PFSK-1 (cell line): ENCODE measurements at regions not wholly inside any gene's neighbourhood (a gene's known extent, or its start where the extent isn't known, plus 50 kb on each side); places are given as distances from the start of the nearest gene placed in this dataset.

Experiments
- FOXP2 ChIP-seq: optimal IDR thresholded peaks from 2 replicates; pipeline ENCODE3; 2011; ENCODE audit warnings: borderline replicate concordance, control low read depth, inconsistent platforms; ENCODE audit not compliant: insufficient read depth; ENCODE audit errors: extremely low read length, extremely low read depth
- POLR2AphosphoS5 ChIP-seq: IDR thresholded peaks from 2 replicates; pipeline ENCODE4 v1.6.1; 2012; ENCODE audit warnings: low read depth, mild to moderate bottlenecking, control low read depth, low read length, moderate library complexity
- REST ChIP-seq, 2 experiments: IDR thresholded peaks; 2 replicates each; pipeline versions ENCODE4 v1.6.1 to v1.8.0; 2011 to 2012; ENCODE audit warnings: low read depth in 2 of 2, low read length in 2 of 2, control low read depth in 1 of 2, inconsistent platforms in 1 of 2, mild to moderate bottlenecking in 1 of 2, moderate library complexity in 1 of 2; ENCODE audit not compliant: insufficient read depth in 1 of 2
- SIN3A ChIP-seq: IDR thresholded peaks from 2 replicates; pipeline ENCODE4 v1.6.1; 2012; ENCODE audit warnings: mild to moderate bottlenecking, low read length, moderate library complexity, borderline replicate concordance; ENCODE audit not compliant: insufficient read depth
- TAF1 ChIP-seq: IDR thresholded peaks from 2 replicates; pipeline ENCODE4 v1.6.1; 2012; ENCODE audit warnings: low read length, control low read depth, borderline replicate concordance; ENCODE audit not compliant: insufficient read depth

- no peak for TF ChIP-seq SIN3A
- no peak for TF ChIP-seq FOXP2
- no peak for TF ChIP-seq TAF1
- TF ChIP-seq POLR2AphosphoS5 = no peak
- no peak for TF ChIP-seq REST (IDR thresholded peaks at IDR 0.05; ENCODE audit: insufficient read depth in 1 of 2, low read depth in 2 of 2, low read length in 2 of 2)
Observed at GRCh38 chr11:133595998-133596590, 63.8 kb upstream of the OPCML start.

- TF ChIP-seq FOXP2 = no peak
- TF ChIP-seq SIN3A = no peak
- no peak for TF ChIP-seq REST (IDR thresholded peaks at IDR 0.05; ENCODE audit: insufficient read depth in 1 of 2, low read depth in 2 of 2, low read length in 2 of 2)
- no peak for TF ChIP-seq POLR2AphosphoS5
- no peak for TF ChIP-seq TAF1
Observed at GRCh38 chr11:133593036-133593435, 60.7 kb upstream of the OPCML start.

DNA sequence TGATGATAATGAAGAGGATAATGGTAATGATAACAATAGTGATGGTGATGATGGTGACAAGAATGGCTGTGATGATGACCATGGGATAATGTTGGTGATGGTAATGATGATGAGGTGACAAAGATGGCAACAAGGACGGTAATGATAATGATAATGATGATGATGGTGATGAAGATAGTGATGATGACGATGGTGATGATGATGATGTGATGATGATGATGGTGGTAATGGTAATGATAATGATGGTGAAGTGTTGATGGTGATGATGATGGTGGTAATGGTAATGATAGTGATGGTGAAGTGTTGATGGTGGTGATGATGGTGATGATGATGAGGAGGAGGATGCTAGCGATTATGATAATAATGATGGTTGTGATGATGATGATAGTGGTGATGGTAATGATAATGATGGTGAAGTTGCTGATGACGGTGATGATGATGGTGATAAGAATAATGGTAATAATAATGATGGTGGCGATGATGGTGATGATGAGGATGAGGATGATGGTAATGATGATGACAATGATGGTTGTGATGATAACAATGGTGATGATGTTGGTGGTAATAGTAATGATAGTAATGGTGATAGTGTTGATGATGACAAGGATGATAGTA lies 54.7 kb upstream of the OPCML start:
- TF ChIP-seq SIN3A = no peak

DNA sequence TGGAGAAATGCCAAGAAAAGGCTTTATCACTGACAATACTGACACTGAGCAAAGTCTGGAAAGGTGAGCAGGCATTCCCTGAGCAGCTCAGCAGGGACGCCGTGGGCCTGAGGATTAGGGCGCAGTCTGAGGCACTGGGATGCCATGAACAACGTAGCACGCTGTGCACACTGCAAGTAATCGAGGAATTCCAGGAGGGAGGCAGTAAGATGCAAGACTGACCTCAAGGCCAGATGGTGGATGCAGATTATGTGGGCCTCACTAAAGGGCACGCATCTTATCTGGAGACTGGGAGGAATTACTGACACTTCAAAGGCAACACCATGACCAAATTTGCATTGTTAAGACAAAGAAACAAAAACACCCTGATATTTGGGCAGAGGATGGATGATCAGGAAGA lies 50.4 kb upstream of the OPCML start:
- no peak for TF ChIP-seq FOXP2

- no peak for TF ChIP-seq FOXP2
- TF ChIP-seq POLR2AphosphoS5 = no peak
- TF ChIP-seq SIN3A = no peak
- TF ChIP-seq REST (IDR thresholded peaks at IDR 0.05; ENCODE audit: insufficient read depth in 1 of 2, low read depth in 2 of 2, low read length in 2 of 2) = no peak
- TF ChIP-seq TAF1 = no peak
Observed at GRCh38 chr11:133582326-133582725, 50.0 kb upstream of the OPCML start.
